HepG2 (cell line): ENCODE measurements at regions not wholly inside any gene's neighbourhood (a gene's known extent, or its start where the extent isn't known, plus 50 kb on each side); places are given as distances from the start of the nearest gene placed in this dataset.

Experiments
- ATAC-seq: fragments of 200-7000 bp; cut with Tn5 transposase; 3 replicates; pipeline ENCODE4 v1.9.1; 2020; ENCODE audit warnings: mild to moderate bottlenecking, moderate library complexity
- BruUV-seq: library from RNA; stranded (reverse); fragments of 400-500 nt; replicated peaks from 2 replicates; lab custom pipeline; 2021; lab: Mats Ljungman, UMichigan
- CTCF ChIA-PET: fragments of 300-600 bp; formaldehyde crosslinking; extraction: SDS; loops from one replicate; lab custom pipeline; 2021; ENCODE audit warnings: low total read pairs, inconsistent platforms, low intra/inter-chr PET ratio; lab: Yijun Ruan, JAX
- POLR2A ChIA-PET: fragments of 350-600 bp; sonication (Branson Sonifier 250); formaldehyde crosslinking; loops from one replicate; lab custom pipeline; 2020; ENCODE audit warnings: antibody characterized with exemption, inconsistent platforms; lab: Yijun Ruan, JAX
- DNase-seq: peaks from one replicate; pipeline ENCODE4 v3.0.0-alpha.2; 2015; ENCODE audit warnings: low spot score
- FAIRE-seq: peaks from 3 replicates; lab custom pipeline; 2011; peaks lifted over from hg19 to GRCh38; lab: Jason Lieb, UNC
- H2AFZ ChIP-seq: one replicate; pipeline ENCODE4 v1.6.1; 2011; ENCODE audit warnings: low read length, inconsistent platforms
- H3K27ac ChIP-seq: fragments of 300-600 bp; 3 replicates; pipeline ENCODE4 v1.8.0; 2011; ENCODE audit warnings: mixed run types, mild to moderate bottlenecking, mixed read lengths, low read length, inconsistent platforms; ENCODE audit not compliant: insufficient read depth; ENCODE audit errors: extremely low read length
- H3K27me3 ChIP-seq, 2 experiments: fragments of 200-600 bp in 1 of 2; 2 replicates in 1 of 2; 3 replicates in 1 of 2; pipeline versions ENCODE4 v1.6.0 to v1.8.0; 2011; ENCODE audit warnings: low read length in 2 of 2, mild to moderate bottlenecking in 2 of 2, moderate library complexity in 2 of 2, inconsistent platforms in 1 of 2; ENCODE audit not compliant: insufficient read depth in 2 of 2, control insufficient read depth in 1 of 2
- H3K36me3 ChIP-seq, 2 experiments: fragments of 200-600 bp in 1 of 2; replicated peaks in 1 of 2; 2 replicates in 1 of 2; 3 replicates in 1 of 2; pipeline versions ENCODE4 v1.5.1 to v1.8.0; 2011; ENCODE audit warnings: low read length in 2 of 2, inconsistent platforms in 1 of 2; ENCODE audit not compliant: insufficient read depth in 2 of 2, control insufficient read depth in 1 of 2
- H3K4me1 ChIP-seq: 2 replicates; pipeline ENCODE4 v1.5.1; 2012; ENCODE audit warnings: low read length, inconsistent platforms; ENCODE audit not compliant: insufficient read depth
- H3K4me2 ChIP-seq: 2 replicates; pipeline ENCODE4 v1.6.0; 2011; ENCODE audit warnings: low read depth, low read length, inconsistent platforms
- H3K4me3 ChIP-seq, 3 experiments: fragments of 200-600 bp in 1 of 3; sonication (generic), shearing (Covaris generic) in 1 of 3; replicated peaks in 1 of 3; 2 replicates each; pipeline ENCODE4 v1.5.1; 2011 to 2016; ENCODE audit warnings: low read length in 3 of 3, inconsistent platforms in 2 of 3, low read depth in 2 of 3, mild to moderate bottlenecking in 2 of 3, control low read depth in 1 of 3, mixed read lengths in 1 of 3; ENCODE audit not compliant: insufficient read depth in 1 of 3
- H3K79me2 ChIP-seq: one replicate; pipeline ENCODE4 v1.6.1; 2011; ENCODE audit warnings: low read length, inconsistent platforms; ENCODE audit not compliant: insufficient read depth
- H3K9ac ChIP-seq: 2 replicates; pipeline ENCODE4 v1.6.0; 2011; ENCODE audit warnings: mild to moderate bottlenecking, low read depth, low read length, inconsistent platforms; ENCODE audit not compliant: insufficient read depth
- H3K9me3 ChIP-seq: 2 replicates; pipeline ENCODE4 v1.5.1; 2012; ENCODE audit warnings: mild to moderate bottlenecking, low read length
- H4K20me1 ChIP-seq: 2 replicates; pipeline ENCODE4 v1.6.0; 2011; ENCODE audit warnings: inconsistent platforms, mild to moderate bottlenecking, low read length, moderate library complexity; ENCODE audit not compliant: insufficient read depth
- REPIN1 ChIP-seq: sonication (generic); formaldehyde crosslinking; IDR thresholded peaks from 2 replicates; pipeline ENCODE4 v1.8.0; 2022; ENCODE audit warnings: missing genetic modification reagents, low read depth, mild to moderate bottlenecking, borderline replicate concordance
- RORA ChIP-seq: sonication (generic); formaldehyde crosslinking; IDR thresholded peaks from 2 replicates; pipeline ENCODE4 v1.5.0; 2020; ENCODE audit warnings: mild to moderate bottlenecking, missing genetic modification reagents, moderate library complexity
- TOE1 ChIP-seq: sonication (generic); formaldehyde crosslinking; IDR thresholded peaks from 2 replicates; pipeline ENCODE4 v1.4.0; 2020; ENCODE audit warnings: mild to moderate bottlenecking, missing genetic modification reagents
- ZNF160 ChIP-seq: sonication (generic); formaldehyde crosslinking; IDR thresholded peaks from 2 replicates; pipeline ENCODE4 v1.8.0; 2022; ENCODE audit warnings: mild to moderate bottlenecking, inconsistent platforms, missing genetic modification reagents
- ZNF333 ChIP-seq: sonication (generic); formaldehyde crosslinking; IDR thresholded peaks from 2 replicates; pipeline ENCODE4 v1.4.0; 2020; ENCODE audit warnings: mild to moderate bottlenecking, missing genetic modification reagents, borderline replicate concordance
- ZNF556 ChIP-seq: sonication (generic); formaldehyde crosslinking; IDR thresholded peaks from 2 replicates; pipeline ENCODE4 v1.4.0; 2020; ENCODE audit warnings: mild to moderate bottlenecking, missing genetic modification reagents, borderline replicate concordance
- ZNF674 ChIP-seq: sonication (generic); formaldehyde crosslinking; IDR thresholded peaks from 2 replicates; pipeline ENCODE4 v1.5.0; 2020; ENCODE audit warnings: low read depth, mild to moderate bottlenecking, missing genetic modification reagents
- ZNF775 ChIP-seq: sonication (generic); formaldehyde crosslinking; IDR thresholded peaks from 2 replicates; pipeline ENCODE4 v1.4.0; 2020; ENCODE audit warnings: missing genetic modification reagents, mild to moderate bottlenecking, moderate library complexity, borderline replicate concordance
- WGBS: methylation state at CpG from one replicate; pipeline ENCODE4 v1.1.6; 2017; ENCODE audit warnings: low lambda C conversion rate; 5-methylcytosine and 5-hydroxymethylcytosine counted together
- in situ Hi-C: cut with HindIII; loops from 2 replicates; pipeline ENCODE4 v1.10.0; 2017; ENCODE audit warnings: low pct_unique_long_range_greater_than_20kb; ENCODE audit not compliant: extremely low pct_ligation_motif_present
- intact Hi-C: fragments of 100-400 bp; cut with micrococcal nuclease; formaldehyde crosslinking; loops from one replicate; pipeline ENCODE4 v1.10.0; 2022; ENCODE audit not compliant: unreplicated experiment

- Histone ChIP-seq H3K36me3 (no peaks in the 10 kb centered on the region), H3K4me3 (no peak overlapping the region), H3K4me2 (no peak overlapping the region), H3K9me3 (no peaks in the 10 kb centered on the region), H3K9ac (no peak overlapping the region), H2AFZ (no peak overlapping the region), H3K79me2 (no peaks in the 10 kb centered on the region), H4K20me1 (no peaks in the 10 kb centered on the region), H3K4me1 (no peaks in the 10 kb centered on the region), H3K27me3 (no peaks in the 10 kb centered on the region), H3K27ac (no peak overlapping the region)
- BruUV-seq, result no TSS peak
- no peak for ATAC-seq
- no peak for FAIRE-seq
- ChIA-PET POLR2A (no interaction called here), CTCF (no interaction called here)
- no peak for TF ChIP-seq RORA (CRISPR knock-in tag)
- no peak for TF ChIP-seq ZNF333
- no peak for TF ChIP-seq ZNF556
- DNase-seq, result no peak
- in situ Hi-C loops (no loop called here), intact Hi-C loops (no loop called here)
- whole genome bisulfite sequencing, result 31% methylated on average over 2 of the region's 2 CpGs
Measured at GRCh38 chr17:27990100-27990499, 52.4 kb upstream of the NLK start.

GRCh38 chr17:27990979-27991378 lies 51.5 kb upstream of the NLK start:
- DNase-seq (no peak), ATAC-seq (no peak), FAIRE-seq (no peak)
- no peaks in the 10 kb centered on the region for H3K27me3 ChIP-seq
- no peak overlapping the region for H3K9ac ChIP-seq
- no peaks in the 10 kb centered on the region for H3K4me1 ChIP-seq
- no peaks in the 10 kb centered on the region for H3K9me3 ChIP-seq
- TF ChIP-seq ZNF160 (CRISPR knock-in tag), result no peak
- no peak for TF ChIP-seq TOE1 (CRISPR knock-in tag)
- TF ChIP-seq ZNF775 (CRISPR knock-in tag), result no peak
- no peak for TF ChIP-seq ZNF674 (CRISPR knock-in tag)
- no peak for TF ChIP-seq REPIN1 (CRISPR knock-in tag)
- no TSS peak for BruUV-seq
- H3K4me3 ChIP-seq, result no peak overlapping the region
- H3K27ac ChIP-seq, result no peak overlapping the region
- H2AFZ ChIP-seq, result no peak overlapping the region
- ChIA-PET POLR2A (no interaction called here), CTCF (no interaction called here)
- H4K20me1 ChIP-seq, result no peaks in the 10 kb centered on the region
- no peaks in the 10 kb centered on the region for H3K79me2 ChIP-seq
- WGBS, result 53% methylated on average over 5 of the region's 5 CpGs
- no peaks in the 10 kb centered on the region for H3K36me3 ChIP-seq
- no peak overlapping the region for H3K4me2 ChIP-seq
- in situ Hi-C loops, result no loop called here
- intact Hi-C loops, result no loop called here
